SK-N-SH (cell line): ENCODE measurements at regions not wholly inside any gene's neighbourhood (a gene's known extent, or its start where the extent isn't known, plus 50 kb on each side); places are given as distances from the start of the nearest gene placed in this dataset.

Source experiments
- CTCF ChIA-PET: fragments of 300-600, 350-600 bp; formaldehyde crosslinking; extraction: SDS; loops from one replicate; lab custom pipeline; 2021; lab: Yijun Ruan, JAX
- POLR2A ChIA-PET: fragments of 350-600 bp; sonication (Branson Sonifier 250); formaldehyde crosslinking; extraction: SDS; loops from one replicate; lab custom pipeline; 2020; ENCODE audit warnings: antibody characterized with exemption, inconsistent platforms; lab: Yijun Ruan, JAX
- DNase-seq: peaks from one replicate; pipeline ENCODE4 v3.0.0; 2012
- H2AFZ ChIP-seq: fragments of 200-600 bp; sonication (generic); 2 replicates; pipeline ENCODE4 v1.8.1; 2016; ENCODE audit warnings: antibody characterized with exemption, mild to moderate bottlenecking, low read depth
- H3F3A ChIP-seq: fragments of 200-600 bp; sonication (generic); replicated peaks from 2 replicates; pipeline ENCODE3; 2016; ENCODE audit warnings: antibody characterized with exemption, mild to moderate bottlenecking; ENCODE audit not compliant: insufficient read depth
- H3K27ac ChIP-seq, 2 experiments: fragments of 200-500 bp in 1 of 2; fragments of 200-600 bp in 1 of 2; sonication (Bioruptor generic) in 1 of 2; sonication (generic), shearing (Covaris generic) in 1 of 2; 2 replicates each; pipeline versions ENCODE4 v1.5.1 to v1.6.1; 2014 to 2016; ENCODE audit warnings: low read depth in 2 of 2, inconsistent platforms in 1 of 2, low read length in 1 of 2, mild to moderate bottlenecking in 1 of 2, mixed read lengths in 1 of 2
- H3K27me3 ChIP-seq: fragments of 200-600 bp; sonication (generic), shearing (Covaris generic); 2 replicates; pipeline ENCODE4 v1.6.1; 2016; ENCODE audit warnings: mixed run types; ENCODE audit not compliant: insufficient read depth
- H3K36me3 ChIP-seq, 2 experiments: fragments of 200-500 bp in 1 of 2; fragments of 200-600 bp in 1 of 2; sonication (Bioruptor generic) in 1 of 2; sonication (generic) in 1 of 2; replicated peaks in 1 of 2; 2 replicates each; pipeline versions ENCODE3 to v1.5.1; 2014 to 2016; ENCODE audit warnings: low read length in 1 of 2, mild to moderate bottlenecking in 1 of 2; ENCODE audit not compliant: insufficient read depth in 2 of 2, control insufficient read depth in 1 of 2
- H3K4me1 ChIP-seq, 2 experiments: fragments of 200-500 bp in 1 of 2; fragments of 200-600 bp in 1 of 2; sonication (Bioruptor generic) in 1 of 2; sonication (generic), shearing (Covaris generic) in 1 of 2; 2 replicates each; pipeline versions ENCODE4 v1.5.1 to v1.6.1; 2014 to 2016; ENCODE audit warnings: low read depth in 1 of 2, low read length in 1 of 2, mixed run types in 1 of 2; ENCODE audit not compliant: insufficient read depth in 2 of 2, control insufficient read depth in 1 of 2
- H3K4me2 ChIP-seq: fragments of 200-600 bp; sonication (generic), shearing (Covaris generic); 2 replicates; pipeline ENCODE4 v1.6.1; 2017; ENCODE audit warnings: mixed run types
- H3K4me3 ChIP-seq, 2 experiments: fragments of 200-500 bp in 1 of 2; fragments of 200-600 bp in 1 of 2; sonication (Bioruptor generic) in 1 of 2; sonication (generic), shearing (Covaris generic) in 1 of 2; 2 replicates each; pipeline versions ENCODE4 v1.5.1 to v1.8.1; 2014 to 2016; ENCODE audit warnings: low read depth in 2 of 2, inconsistent platforms in 1 of 2, low read length in 1 of 2, mild to moderate bottlenecking in 1 of 2, mixed read lengths in 1 of 2, moderate library complexity in 1 of 2
- H3K79me2 ChIP-seq: fragments of 200-600 bp; sonication (generic); 2 replicates; pipeline ENCODE4 v1.8.1; 2017; ENCODE audit warnings: mild to moderate bottlenecking; ENCODE audit not compliant: insufficient read depth
- H3K9ac ChIP-seq: fragments of 200-600 bp; sonication (generic); 2 replicates; pipeline ENCODE4 v1.6.1; 2017; ENCODE audit warnings: mixed run types
- H3K9me2 ChIP-seq: fragments of 200-600 bp; sonication (generic); 2 replicates; pipeline ENCODE4 v1.6.1; 2017; ENCODE audit warnings: mixed run types
- H3K9me3 ChIP-seq: fragments of 200-600 bp; sonication (generic); 2 replicates; pipeline ENCODE4 v1.6.1; 2017; ENCODE audit warnings: mixed run types, mild to moderate bottlenecking, moderate library complexity
- H4K20me1 ChIP-seq: fragments of 200-600 bp; sonication (generic); 2 replicates; pipeline ENCODE4 v1.6.1; 2017; ENCODE audit warnings: mild to moderate bottlenecking, mixed run types; ENCODE audit not compliant: insufficient read depth
- CHD2 ChIP-seq: fragments of 150-350 bp; IDR thresholded peaks from 2 replicates; pipeline ENCODE4 v1.6.1; 2018; ENCODE audit warnings: low read length; ENCODE audit not compliant: partially characterized antibody
- EZH2phosphoT487 ChIP-seq: fragments of 200-600 bp; sonication (generic); IDR thresholded peaks from 2 replicates; pipeline ENCODE4 v1.6.1; 2017; ENCODE audit warnings: low read depth, mixed run types, mild to moderate bottlenecking, antibody characterized with exemption, moderate library complexity, borderline replicate concordance
- FOSL2 ChIP-seq: IDR thresholded peaks from 2 replicates; pipeline ENCODE4 v1.4.0; 2012; ENCODE audit warnings: low read depth, mild to moderate bottlenecking, moderate library complexity, borderline replicate concordance
- FOXJ3 ChIP-seq: sonication (generic); formaldehyde crosslinking; IDR thresholded peaks from 2 replicates; pipeline ENCODE4 v1.5.1; 2020; ENCODE audit warnings: mild to moderate bottlenecking, missing genetic modification reagents
- GABPA ChIP-seq: IDR thresholded peaks from 2 replicates; pipeline ENCODE4 v1.4.0; 2012; ENCODE audit warnings: low read depth, mild to moderate bottlenecking
- JUND ChIP-seq: IDR thresholded peaks from 2 replicates; pipeline ENCODE4 v1.4.0; 2012
- MEF2A ChIP-seq: IDR thresholded peaks from 2 replicates; pipeline ENCODE4 v1.4.0; 2012; ENCODE audit warnings: low read depth, borderline replicate concordance
- NFIC ChIP-seq: IDR thresholded peaks from 2 replicates; pipeline ENCODE4 v1.4.0; 2012; ENCODE audit warnings: borderline replicate concordance
- NRF1 ChIP-seq: IDR thresholded peaks from 2 replicates; pipeline ENCODE4 v1.6.1; 2012; ENCODE audit warnings: low read depth, mild to moderate bottlenecking, low read length
- PBX3 ChIP-seq: IDR thresholded peaks from 2 replicates; pipeline ENCODE4; 2012
- RAD21 ChIP-seq: IDR thresholded peaks from 2 replicates; pipeline ENCODE4 v1.6.1; 2012; ENCODE audit warnings: mild to moderate bottlenecking, low read length
- RCOR1 ChIP-seq: fragments of 150-350 bp; IDR thresholded peaks from 2 replicates; pipeline ENCODE4 v1.6.1; 2017; ENCODE audit warnings: antibody characterized with exemption, low read length
- RXRA ChIP-seq: IDR thresholded peaks from 2 replicates; pipeline ENCODE4 v1.4.0; 2012; ENCODE audit warnings: low read depth, mild to moderate bottlenecking, borderline replicate concordance
- SIN3A ChIP-seq: IDR thresholded peaks from 2 replicates; pipeline ENCODE4 v1.6.1; 2012; ENCODE audit warnings: low read depth, mild to moderate bottlenecking, low read length, moderate library complexity, borderline replicate concordance
- SMC3 ChIP-seq: IDR thresholded peaks from 2 replicates; pipeline ENCODE4 v1.6.1; 2012; ENCODE audit warnings: low read depth, low read length, improper control_type of control experiment
- TAF1 ChIP-seq: IDR thresholded peaks from 2 replicates; pipeline ENCODE4 v1.6.1; 2012; ENCODE audit warnings: low read depth, mild to moderate bottlenecking, low read length, moderate library complexity, borderline replicate concordance
- TEAD4 ChIP-seq: IDR thresholded peaks from 2 replicates; pipeline ENCODE4 v1.4.0; 2012; ENCODE audit warnings: mild to moderate bottlenecking, borderline replicate concordance; ENCODE audit not compliant: insufficient read depth
- ZBTB33 ChIP-seq: IDR thresholded peaks from 2 replicates; pipeline ENCODE4 v1.4.0; 2012; ENCODE audit warnings: low read depth, borderline replicate concordance
- WGBS: methylation state at CpG from one replicate; pipeline ENCODE4 v1.1.6; 2017; ENCODE audit warnings: low lambda C conversion rate; 5-methylcytosine and 5-hydroxymethylcytosine counted together
- TF ChIP-seq, protein P1 (sequence below): IDR thresholded peaks from 2 replicates; pipeline ENCODE4 v1.4.0; 2012; ENCODE audit warnings: low read depth

DNA sequence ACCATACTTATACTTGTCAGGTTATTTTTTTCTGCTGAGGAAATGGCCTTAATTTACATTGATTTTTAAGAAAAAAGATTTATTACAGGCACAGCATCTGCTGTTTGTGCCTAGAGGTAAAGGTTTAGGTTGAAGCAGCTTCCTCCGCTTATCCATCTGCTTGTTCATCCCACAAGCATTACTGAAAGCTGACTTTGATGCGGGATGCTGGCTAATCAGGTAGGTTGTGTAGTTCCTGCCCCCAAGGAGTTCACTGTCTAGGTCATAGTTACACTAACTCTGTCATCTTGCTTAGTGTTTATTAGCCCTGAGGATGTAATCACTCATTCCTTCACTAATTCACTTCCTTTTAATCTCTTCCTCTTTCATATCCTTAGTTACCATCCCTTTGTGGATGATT is 377.7 kb upstream of the KAZN start:
- Histone ChIP-seq H3K4me2 (no peak overlapping the region), H3K79me2 (no peaks in the 10 kb centered on the region), H3K4me3 (no peak overlapping the region), H3K4me1 (no peaks in the 10 kb centered on the region), H3F3A (no peaks in the 10 kb centered on the region), H3K9me2 (no peaks in the 10 kb centered on the region), H3K9ac (no peak overlapping the region), H3K36me3 (no peaks in the 10 kb centered on the region), H3K27ac (no peak overlapping the region), H2AFZ (no peak overlapping the region), H3K27me3 (no peaks in the 10 kb centered on the region), H4K20me1 (no peaks in the 10 kb centered on the region), H3K9me3 (no peaks in the 10 kb centered on the region; the same call in 1 of the 2 replicates)
- ChIA-PET POLR2A (interaction anchor here (0.6 kb wide), 1 partner anchor 25 kb away, joined by 3 read pairs; no protein-coding TSS in a partner anchor), CTCF (no interaction called here)
- 14% methylated on average over 2 of the region's 2 CpGs for WGBS
- DNase-seq: no peak
- TF ChIP-seq RAD21: no peak
- no peak for TF ChIP-seq SMC3
- no peak for TF ChIP-seq NRF1
- no peak for TF ChIP-seq JUND
- TF ChIP-seq SIN3A: no peak
- TF ChIP-seq EZH2phosphoT487: no peak
- TF ChIP-seq FOSL2: no peak
- no peak for TF ChIP-seq MEF2A
- no peak for TF ChIP-seq NFIC
- no peak for TF ChIP-seq TEAD4
- TF ChIP-seq CHD2: no peak
- TF ChIP-seq, protein P1, sequence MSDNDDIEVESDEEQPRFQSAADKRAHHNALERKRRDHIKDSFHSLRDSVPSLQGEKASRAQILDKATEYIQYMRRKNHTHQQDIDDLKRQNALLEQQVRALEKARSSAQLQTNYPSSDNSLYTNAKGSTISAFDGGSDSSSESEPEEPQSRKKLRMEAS: no peak
- no peak for TF ChIP-seq GABPA
- no peak for TF ChIP-seq FOXJ3
- no peak for TF ChIP-seq TAF1
- TF ChIP-seq RXRA: no peak
- no peak for TF ChIP-seq PBX3
- no peak for TF ChIP-seq ZBTB33
- TF ChIP-seq RCOR1: no peak
